Lower leg skin (tissue), 4 donors: ENCODE measurements at regions not wholly inside any gene's neighbourhood (a gene's known extent, or its start where the extent isn't known, plus 50 kb on each side); places are given as distances from the start of the nearest gene placed in this dataset.
A peak's percentile ranks its signal among the peaks of the same experiment; 100 is the strongest.

ENCODE experiments used
- DNase-seq, 2 donors: peaks; one replicate each; pipeline ENCODE4 v3.0.0-alpha.2; 2019; ENCODE audit warnings: low spot score in 2 of 2
- H3K4me3 ChIP-seq: fragments of 200-600 bp; sonication (generic); 2 replicates; pipeline ENCODE4 v1.5.1; 2017; ENCODE audit warnings: mild to moderate bottlenecking, low read depth; ENCODE audit not compliant: poor library complexity, severe bottlenecking
- POLR2A ChIP-seq, 2 donors: fragments of 450-650 bp; IDR thresholded peaks; one replicate each; pipeline ENCODE4 v1.6.1; 2016 to 2017; ENCODE audit warnings: antibody characterized with exemption in 2 of 2, mild to moderate bottlenecking in 1 of 2, moderate library complexity in 1 of 2
- WGBS, 2 donors: methylation state at CpG; one replicate each; pipeline ENCODE4 v1.1.5; 2018; 5-methylcytosine and 5-hydroxymethylcytosine counted together
- intact Hi-C: fragments of 100-400 bp; cut with DNase I; formaldehyde crosslinking; loops from one replicate; pipeline ENCODE4 v1.15.0; 2023; ENCODE audit warnings: low total_unique reads
- TF ChIP-seq, protein P1 (sequence below), 3 donors: fragments of 450-650 bp; IDR thresholded peaks; one replicate each; pipeline ENCODE4 v1.5.1; 2016; ENCODE audit warnings: antibody characterized with exemption in 3 of 3, mild to moderate bottlenecking in 3 of 3, moderate library complexity in 2 of 3

DNA sequence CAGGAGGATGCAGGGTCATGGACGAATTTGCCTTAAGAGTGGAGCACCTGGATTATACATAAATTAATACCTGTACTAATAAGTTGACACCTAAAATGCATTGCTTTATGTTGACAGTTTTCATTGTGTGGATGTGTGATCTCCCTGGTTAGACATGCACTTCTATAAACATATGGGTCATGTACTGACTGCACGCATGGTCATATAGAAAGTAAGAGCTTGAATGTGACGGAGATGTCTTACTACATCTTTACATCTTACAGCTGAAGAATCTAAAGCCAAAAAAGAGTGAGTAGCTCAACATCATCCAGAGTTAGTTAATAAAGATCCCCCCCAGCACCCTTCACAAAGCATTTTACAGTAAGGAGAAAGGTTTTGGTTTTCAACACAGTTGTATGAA lies 408.4 kb upstream of the JARID2 start:
- TF ChIP-seq, protein P1, sequence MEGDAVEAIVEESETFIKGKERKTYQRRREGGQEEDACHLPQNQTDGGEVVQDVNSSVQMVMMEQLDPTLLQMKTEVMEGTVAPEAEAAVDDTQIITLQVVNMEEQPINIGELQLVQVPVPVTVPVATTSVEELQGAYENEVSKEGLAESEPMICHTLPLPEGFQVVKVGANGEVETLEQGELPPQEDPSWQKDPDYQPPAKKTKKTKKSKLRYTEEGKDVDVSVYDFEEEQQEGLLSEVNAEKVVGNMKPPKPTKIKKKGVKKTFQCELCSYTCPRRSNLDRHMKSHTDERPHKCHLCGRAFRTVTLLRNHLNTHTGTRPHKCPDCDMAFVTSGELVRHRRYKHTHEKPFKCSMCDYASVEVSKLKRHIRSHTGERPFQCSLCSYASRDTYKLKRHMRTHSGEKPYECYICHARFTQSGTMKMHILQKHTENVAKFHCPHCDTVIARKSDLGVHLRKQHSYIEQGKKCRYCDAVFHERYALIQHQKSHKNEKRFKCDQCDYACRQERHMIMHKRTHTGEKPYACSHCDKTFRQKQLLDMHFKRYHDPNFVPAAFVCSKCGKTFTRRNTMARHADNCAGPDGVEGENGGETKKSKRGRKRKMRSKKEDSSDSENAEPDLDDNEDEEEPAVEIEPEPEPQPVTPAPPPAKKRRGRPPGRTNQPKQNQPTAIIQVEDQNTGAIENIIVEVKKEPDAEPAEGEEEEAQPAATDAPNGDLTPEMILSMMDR (IDR thresholded peaks at IDR 0.05): no peak
- TF ChIP-seq POLR2A (IDR thresholded peaks at IDR 0.05): no peak
- 92 to 93% methylated on average over 3 of the region's 3 CpGs for WGBS, 2 donors
- intact Hi-C loops: no loop called here
- H3K4me3 ChIP-seq: no peak overlapping the region
- DNase-seq: no peak

DNA sequence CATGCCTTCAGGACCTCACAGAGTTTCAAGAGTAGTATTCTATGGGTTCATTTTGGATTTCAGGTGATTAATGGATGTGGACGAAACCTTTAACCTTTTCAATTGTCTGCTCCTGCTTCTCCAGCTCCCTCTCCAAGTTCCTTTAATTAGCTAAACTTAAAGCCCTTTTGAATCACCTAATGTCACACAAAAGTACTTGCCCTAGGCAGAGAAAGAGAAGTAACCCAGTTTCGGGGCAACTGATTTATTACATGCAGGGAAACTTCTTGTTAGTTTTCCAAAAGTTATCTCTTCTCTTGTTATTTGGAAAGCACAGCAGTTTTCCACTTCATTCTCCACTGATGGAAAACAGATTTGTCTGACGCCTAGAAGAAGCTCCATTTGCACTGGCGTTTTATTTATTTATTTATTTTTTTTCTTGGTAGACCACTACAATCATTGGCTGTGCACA lies 407.7 kb upstream of the JARID2 start:
- intact Hi-C loops: no loop called here
- DNase-seq: no peak
- 33 to 34% methylated on average over 4 of the region's 4 CpGs for WGBS, 2 donors
- H3K4me3 ChIP-seq: no peak overlapping the region
- TF ChIP-seq, protein P1 (IDR thresholded peaks at IDR 0.05): no peak
- no peak for TF ChIP-seq POLR2A (IDR thresholded peaks at IDR 0.05)

GRCh38 chr6:14841901-14842421 lies 403.9 kb upstream of the JARID2 start:
- WGBS, 2 donors: 60 to 64% methylated on average over 8 of the region's 8 CpGs
- peak in 1 of 2 donors; percentile 64 for DNase-seq
- H3K4me3 ChIP-seq: no peak overlapping the region
- TF ChIP-seq, protein P1 (IDR thresholded peaks at IDR 0.05): no peak
- TF ChIP-seq POLR2A (IDR thresholded peaks at IDR 0.05): no peak
- intact Hi-C loops: no loop called here

DNA sequence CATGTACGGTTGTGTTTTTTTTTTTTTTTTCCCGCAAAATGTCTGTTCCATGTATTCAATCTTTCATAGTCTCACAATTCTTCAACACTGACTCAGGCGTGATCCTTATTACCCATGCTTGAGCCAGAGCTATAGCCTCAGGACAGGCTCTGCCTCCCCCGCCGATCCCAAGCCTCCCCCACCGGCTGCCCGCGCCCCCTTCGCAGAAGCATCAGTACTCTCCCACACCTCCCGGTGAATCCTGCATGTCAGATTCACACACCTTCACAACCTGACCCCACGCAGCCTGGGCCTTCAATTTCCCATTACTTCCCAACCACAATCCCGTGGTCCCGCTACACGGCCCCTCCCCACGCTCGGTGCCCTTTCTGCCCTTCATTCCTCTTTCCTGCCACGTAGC lies 401.5 kb upstream of the JARID2 start:
- H3K4me3 ChIP-seq: no peak overlapping the region
- peak in 1 of 2 donors; percentile 67 for DNase-seq
- WGBS, 2 donors: 93 to 95% methylated on average over 16 to 17 of the region's 17 CpGs
- TF ChIP-seq, protein P1 (IDR thresholded peaks at IDR 0.05): no peak
- no peak for TF ChIP-seq POLR2A (IDR thresholded peaks at IDR 0.05)
- intact Hi-C loops: no loop called here

- WGBS, 2 donors: 82 to 83% methylated on average over 3 of the region's 3 CpGs
- TF ChIP-seq, protein P1 (IDR thresholded peaks at IDR 0.05): no peak
- no peak for TF ChIP-seq POLR2A (IDR thresholded peaks at IDR 0.05)
- no peak overlapping the region for H3K4me3 ChIP-seq
- intact Hi-C loops: no loop called here
- DNase-seq: no peak
These were observed 397.9 kb upstream of the JARID2 start for GRCh38 chr6:14848019-14848418.

GRCh38 chr6:14849185-14849584 lies 396.7 kb upstream of the JARID2 start:
- TF ChIP-seq, protein P1 (IDR thresholded peaks at IDR 0.05): no peak
- no peak for TF ChIP-seq POLR2A (IDR thresholded peaks at IDR 0.05)
- intact Hi-C loops: no loop called here
- no peak for DNase-seq
- H3K4me3 ChIP-seq: no peak overlapping the region
